ENCODE measurements at regions not wholly inside any gene's neighbourhood (a gene's known extent, or its start where the extent isn't known, plus 50 kb on each side); places are given as distances from the start of the nearest gene placed in this dataset.

DNA sequence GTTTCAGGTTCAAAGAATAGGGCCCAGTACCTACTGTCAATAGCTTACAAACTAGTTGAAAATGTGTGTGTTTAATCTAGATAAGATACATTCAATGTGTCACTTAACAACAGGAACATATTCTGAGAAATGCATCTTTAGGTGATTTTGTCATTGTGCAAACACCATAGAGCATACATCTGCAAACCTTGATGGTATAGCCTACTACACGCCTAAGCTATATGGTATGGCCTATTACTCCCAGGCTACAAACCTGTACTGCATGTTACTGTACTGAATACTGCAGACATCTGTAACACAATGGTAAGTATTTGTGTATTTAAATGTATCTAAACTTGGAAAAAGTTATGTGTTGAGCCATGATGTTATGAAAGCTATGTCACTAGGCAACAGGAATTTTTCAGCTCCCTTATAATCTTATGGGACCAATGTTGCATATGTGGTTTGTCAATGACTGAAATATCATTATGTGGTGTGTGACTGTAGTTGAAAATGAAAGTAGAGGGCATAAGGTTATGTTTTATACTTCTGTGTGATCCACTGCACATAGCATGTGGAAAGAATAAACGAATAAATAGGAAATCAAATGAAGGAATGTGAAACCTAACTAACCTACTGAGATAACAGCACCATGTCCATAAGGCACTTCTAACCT lies 129.0 kb upstream of the CAMK1G start:
- TF ChIP-seq, protein P1, sequence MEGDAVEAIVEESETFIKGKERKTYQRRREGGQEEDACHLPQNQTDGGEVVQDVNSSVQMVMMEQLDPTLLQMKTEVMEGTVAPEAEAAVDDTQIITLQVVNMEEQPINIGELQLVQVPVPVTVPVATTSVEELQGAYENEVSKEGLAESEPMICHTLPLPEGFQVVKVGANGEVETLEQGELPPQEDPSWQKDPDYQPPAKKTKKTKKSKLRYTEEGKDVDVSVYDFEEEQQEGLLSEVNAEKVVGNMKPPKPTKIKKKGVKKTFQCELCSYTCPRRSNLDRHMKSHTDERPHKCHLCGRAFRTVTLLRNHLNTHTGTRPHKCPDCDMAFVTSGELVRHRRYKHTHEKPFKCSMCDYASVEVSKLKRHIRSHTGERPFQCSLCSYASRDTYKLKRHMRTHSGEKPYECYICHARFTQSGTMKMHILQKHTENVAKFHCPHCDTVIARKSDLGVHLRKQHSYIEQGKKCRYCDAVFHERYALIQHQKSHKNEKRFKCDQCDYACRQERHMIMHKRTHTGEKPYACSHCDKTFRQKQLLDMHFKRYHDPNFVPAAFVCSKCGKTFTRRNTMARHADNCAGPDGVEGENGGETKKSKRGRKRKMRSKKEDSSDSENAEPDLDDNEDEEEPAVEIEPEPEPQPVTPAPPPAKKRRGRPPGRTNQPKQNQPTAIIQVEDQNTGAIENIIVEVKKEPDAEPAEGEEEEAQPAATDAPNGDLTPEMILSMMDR (IDR thresholded peaks at IDR 0.05; ENCODE audit: low read length, missing control alignments): no peak
- no peak overlapping the region for H3K4me3 ChIP-seq (replicated peaks; ENCODE audit: low read depth, low read length)
- DNase-seq (ENCODE audit: low read depth): no peak

DNA sequence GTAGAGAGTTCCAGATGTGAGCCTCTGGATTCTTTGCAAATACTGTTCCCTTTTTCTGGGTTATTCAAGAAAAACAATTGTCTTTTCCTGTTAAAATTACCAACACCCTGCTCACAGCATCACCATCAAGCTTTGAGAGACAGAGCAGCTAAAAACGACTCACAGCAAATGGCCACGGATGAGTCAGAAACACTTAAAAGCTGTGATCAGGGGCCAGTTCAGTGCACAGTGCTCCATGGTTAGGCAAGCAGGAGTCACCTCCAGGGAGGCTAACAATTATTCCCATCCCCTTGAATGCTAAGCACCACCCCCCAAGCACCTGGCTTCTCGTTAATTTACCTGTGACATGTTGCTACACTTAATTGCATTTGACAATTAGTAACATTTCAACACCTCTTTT lies 128.4 kb upstream of the CAMK1G start:
- no peak for DNase-seq (ENCODE audit: low read depth)

DNA sequence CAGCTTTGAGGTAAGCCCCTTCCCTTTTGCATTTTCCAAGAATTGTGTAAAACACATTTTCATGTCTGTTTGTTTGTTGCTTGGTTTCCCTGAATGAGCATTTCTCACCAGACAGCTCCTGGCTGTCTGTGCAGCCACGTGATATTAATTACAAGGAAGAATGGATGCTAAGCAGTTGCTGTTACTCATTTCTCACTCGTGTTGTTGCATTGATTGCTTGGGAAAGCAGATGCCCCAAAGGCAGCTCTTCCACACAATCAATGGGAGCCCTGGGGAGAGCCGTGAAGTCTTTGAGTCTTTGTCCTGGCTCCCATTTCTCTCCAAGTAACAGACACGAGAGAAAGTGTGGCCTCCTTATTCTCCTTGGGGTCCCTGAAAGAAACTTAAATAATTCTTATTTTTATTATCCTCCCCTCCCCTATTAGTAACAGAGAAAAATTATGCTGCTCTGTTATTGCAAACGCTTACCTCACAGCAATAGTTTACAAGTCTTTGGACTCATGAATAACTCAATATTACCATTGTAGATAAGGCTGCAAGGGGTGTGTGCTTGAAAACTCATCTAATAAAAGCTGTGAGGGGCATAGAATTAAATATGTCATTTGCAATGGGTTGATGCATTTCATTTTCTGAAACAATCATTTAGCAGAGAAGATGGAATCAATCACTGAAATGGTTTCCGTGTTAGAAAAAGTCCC lies 127.7 kb upstream of the CAMK1G start:
- no peak for DNase-seq (ENCODE audit: low read depth)
- TF ChIP-seq, protein P1 (IDR thresholded peaks at IDR 0.05; ENCODE audit: low read length, missing control alignments): no peak

More for the DNA sequence above, 128.4 kb upstream of the CAMK1G start:
- TF ChIP-seq, protein P1 (IDR thresholded peaks at IDR 0.05; ENCODE audit: low read length, missing control alignments): no peak
- H3K4me3 ChIP-seq (replicated peaks; ENCODE audit: low read depth, low read length): no peak overlapping the region

DNA sequence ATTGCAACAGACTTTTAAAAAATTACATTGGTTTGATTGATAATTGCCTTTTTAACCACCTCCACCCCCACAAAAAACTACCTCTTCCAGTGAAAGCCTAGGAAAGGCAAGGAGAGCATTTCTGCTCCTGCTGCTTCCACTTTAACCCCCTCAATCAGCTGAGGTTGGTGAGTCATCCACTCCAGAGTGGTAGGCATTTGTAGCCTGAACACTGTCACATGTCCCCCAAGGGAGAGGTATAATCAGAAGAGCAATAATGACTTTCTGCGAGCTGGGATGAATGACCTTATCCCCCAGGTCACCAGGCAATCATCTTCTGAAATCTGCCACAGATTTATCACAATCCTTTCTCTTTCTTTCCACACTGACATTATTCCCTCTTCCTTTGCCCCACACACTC lies 126.6 kb upstream of the CAMK1G start:
- H3K4me3 ChIP-seq (replicated peaks; ENCODE audit: low read depth, low read length): no peak overlapping the region
- DNase-seq (ENCODE audit: low read depth): no peak
- TF ChIP-seq, protein P1 (IDR thresholded peaks at IDR 0.05; ENCODE audit: low read length, missing control alignments): no peak

More for the DNA sequence above, 127.7 kb upstream of the CAMK1G start:
- H3K4me3 ChIP-seq (replicated peaks; ENCODE audit: low read depth, low read length): no peak overlapping the region

DNA sequence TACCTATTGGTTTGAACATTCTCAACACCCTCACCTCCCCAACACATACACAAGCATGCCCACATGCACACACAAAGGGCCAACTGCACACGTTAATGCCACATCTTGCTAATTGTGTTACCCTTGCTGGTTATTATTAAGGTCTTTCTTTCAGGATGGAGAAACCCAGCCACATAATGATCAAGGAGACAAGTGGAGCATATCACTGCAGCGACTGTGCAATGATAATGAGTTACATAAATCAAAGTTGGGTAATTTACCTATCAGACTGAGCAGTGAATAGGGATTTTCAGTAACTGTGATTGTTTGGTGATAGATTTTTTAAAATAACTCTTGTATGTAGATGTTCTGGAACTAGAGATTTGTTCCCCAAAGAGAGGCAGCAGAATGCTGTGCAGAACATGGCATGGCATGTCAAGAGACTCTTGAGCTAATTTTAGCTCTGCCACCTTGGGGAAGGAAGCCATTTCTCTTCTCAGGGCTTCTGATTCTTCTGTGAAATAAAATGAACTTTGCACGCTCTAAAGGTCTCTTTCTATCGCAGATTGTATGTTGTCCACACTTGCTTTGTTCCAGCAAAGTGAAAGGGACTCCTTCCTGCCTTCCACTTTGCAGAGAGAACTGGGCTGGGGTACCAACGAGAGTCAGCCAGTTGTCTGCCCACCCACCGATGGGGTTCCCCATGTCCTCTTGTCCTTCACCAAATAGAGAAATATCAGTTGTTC lies 126.0 kb upstream of the CAMK1G start:
- TF ChIP-seq, protein P1 (IDR thresholded peaks at IDR 0.05; ENCODE audit: low read length, missing control alignments): no peak
- no peak overlapping the region for H3K4me3 ChIP-seq (replicated peaks; ENCODE audit: low read depth, low read length)
- no peak for DNase-seq (ENCODE audit: low read depth)

DNA sequence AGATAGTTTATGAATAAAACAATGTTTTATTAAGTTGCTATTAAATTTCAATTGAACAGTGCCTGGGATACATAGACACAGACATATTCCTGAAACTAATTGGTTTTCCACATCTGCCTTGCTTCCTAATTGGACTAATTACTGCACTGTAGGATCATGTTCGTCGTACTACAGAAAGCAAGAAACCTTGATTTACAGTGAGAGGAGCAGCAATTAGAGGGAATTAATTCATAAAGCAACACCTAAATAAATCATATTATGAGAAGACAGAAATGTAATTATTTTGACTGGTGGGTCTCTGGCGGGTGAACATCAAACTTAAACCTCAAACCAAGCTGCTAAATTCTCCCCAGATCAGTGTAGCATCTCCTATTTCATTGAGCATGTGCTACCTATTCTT lies 124.6 kb upstream of the CAMK1G start:
- TF ChIP-seq, protein P1 (IDR thresholded peaks at IDR 0.05; ENCODE audit: low read length, missing control alignments): no peak
- no peak for DNase-seq (ENCODE audit: low read depth)
- H3K4me3 ChIP-seq (replicated peaks; ENCODE audit: low read depth, low read length): no peak overlapping the region

All from fibroblast of pulmonary artery (primary cell).